SU-DHL-6 (cell line): ENCODE measurements at regions not wholly inside any gene's neighbourhood (a gene's known extent, or its start where the extent isn't known, plus 50 kb on each side); places are given as distances from the start of the nearest gene placed in this dataset.

Experiments
- EZH2phosphoT487 ChIP-seq: fragments of 200-600 bp; sonication (generic), shearing (Covaris generic); conservative IDR thresholded peaks from 2 replicates; pipeline ENCODE4 v1.6.1; 2018; ENCODE audit warnings: mild to moderate bottlenecking, antibody characterized with exemption, low read length, moderate library complexity, mixed read lengths
- TF ChIP-seq, protein P1 (sequence below): fragments of 200-600 bp; sonication (generic); IDR thresholded peaks from one replicate; pipeline ENCODE4 v1.5.1; 2017; ENCODE audit warnings: antibody characterized with exemption, mild to moderate bottlenecking, low read length, moderate library complexity; ENCODE audit not compliant: insufficient read depth, poor library complexity, severe bottlenecking

DNA sequence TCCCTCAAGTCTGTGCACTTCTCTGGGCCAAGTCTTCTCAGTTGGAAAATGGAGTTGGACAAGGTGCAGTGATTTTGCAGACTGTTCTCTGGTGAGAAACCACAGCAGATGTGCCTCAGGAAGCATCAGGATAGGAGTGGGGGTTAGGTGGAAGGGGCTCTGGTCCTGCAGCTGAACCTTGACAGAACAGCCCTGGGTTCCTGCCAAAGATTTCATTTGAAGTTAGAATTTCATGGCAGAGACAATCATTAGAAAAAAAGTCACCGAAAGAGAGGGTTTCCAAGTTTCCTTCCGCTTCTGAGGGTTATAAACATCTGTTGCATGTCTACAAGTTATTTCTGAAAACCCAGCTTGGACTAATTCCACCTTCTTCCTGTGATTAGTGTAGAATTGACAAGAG, 80.4 kb upstream of the IRX3 start:
- TF ChIP-seq, protein P1, sequence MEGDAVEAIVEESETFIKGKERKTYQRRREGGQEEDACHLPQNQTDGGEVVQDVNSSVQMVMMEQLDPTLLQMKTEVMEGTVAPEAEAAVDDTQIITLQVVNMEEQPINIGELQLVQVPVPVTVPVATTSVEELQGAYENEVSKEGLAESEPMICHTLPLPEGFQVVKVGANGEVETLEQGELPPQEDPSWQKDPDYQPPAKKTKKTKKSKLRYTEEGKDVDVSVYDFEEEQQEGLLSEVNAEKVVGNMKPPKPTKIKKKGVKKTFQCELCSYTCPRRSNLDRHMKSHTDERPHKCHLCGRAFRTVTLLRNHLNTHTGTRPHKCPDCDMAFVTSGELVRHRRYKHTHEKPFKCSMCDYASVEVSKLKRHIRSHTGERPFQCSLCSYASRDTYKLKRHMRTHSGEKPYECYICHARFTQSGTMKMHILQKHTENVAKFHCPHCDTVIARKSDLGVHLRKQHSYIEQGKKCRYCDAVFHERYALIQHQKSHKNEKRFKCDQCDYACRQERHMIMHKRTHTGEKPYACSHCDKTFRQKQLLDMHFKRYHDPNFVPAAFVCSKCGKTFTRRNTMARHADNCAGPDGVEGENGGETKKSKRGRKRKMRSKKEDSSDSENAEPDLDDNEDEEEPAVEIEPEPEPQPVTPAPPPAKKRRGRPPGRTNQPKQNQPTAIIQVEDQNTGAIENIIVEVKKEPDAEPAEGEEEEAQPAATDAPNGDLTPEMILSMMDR, result no peak
- TF ChIP-seq EZH2phosphoT487, result no peak
